ENCODE measurements at regions not wholly inside any gene's neighbourhood (a gene's known extent, or its start where the extent isn't known, plus 50 kb on each side); places are given as distances from the start of the nearest gene placed in this dataset.
A peak's percentile ranks its signal among the peaks of the same experiment; 100 is the strongest.

DNA sequence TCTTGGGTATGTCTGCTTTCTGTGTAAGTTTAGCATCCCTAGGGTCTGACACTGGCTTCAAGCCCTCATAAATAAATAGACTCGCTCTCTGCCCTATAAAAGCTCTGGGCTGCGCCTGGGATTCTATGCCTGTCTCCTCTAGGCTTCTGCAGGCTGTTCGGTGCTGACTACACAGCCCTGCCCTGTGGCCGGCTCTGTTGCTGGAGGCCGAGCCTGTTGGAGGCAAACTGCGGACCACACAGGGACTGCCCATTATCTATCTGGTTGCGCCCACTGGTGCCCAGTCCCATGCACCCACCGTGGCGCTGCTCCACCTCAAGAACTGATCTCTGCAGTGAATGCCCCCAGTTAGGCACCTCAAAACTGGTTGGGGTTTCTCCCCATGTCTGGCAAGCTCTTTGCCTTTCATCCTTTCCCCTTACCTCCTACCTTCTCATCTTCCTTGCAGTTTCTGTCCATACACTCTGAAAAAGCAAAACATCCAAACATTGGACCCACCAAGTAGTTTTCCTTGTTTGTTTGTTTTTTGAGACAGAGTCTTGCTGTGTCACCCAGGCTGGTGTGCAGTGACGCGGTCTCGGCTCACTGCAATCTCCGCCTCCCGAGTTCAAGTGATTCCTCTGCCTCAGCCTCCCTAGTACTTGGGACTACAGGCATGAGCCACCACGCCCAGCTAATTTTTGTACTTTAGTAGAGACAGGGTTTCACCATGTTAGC, 207.2 kb downstream of the ERCC6L2 start:
- no peak overlapping the region for H3K27ac ChIP-seq (ENCODE audit: low read length)
- DNase-seq, result no peak
- no peaks in the 10 kb centered on the region for H3K27me3 ChIP-seq (ENCODE audit: control insufficient read depth, insufficient read depth)
- H3K9me3 ChIP-seq (ENCODE audit: control insufficient read depth, low read length), result no peaks in the 10 kb centered on the region
- ATAC-seq, result no peak
- H3K4me1 ChIP-seq (ENCODE audit: control insufficient read depth, insufficient read depth, low read length), result no peaks in the 10 kb centered on the region
- H3K4me3 ChIP-seq (ENCODE audit: low read length), result no peak overlapping the region
- 83% methylated on average over 15 of the region's 15 CpGs for WGBS
- intact Hi-C loops (cut with DNase I), result no loop called here

DNA sequence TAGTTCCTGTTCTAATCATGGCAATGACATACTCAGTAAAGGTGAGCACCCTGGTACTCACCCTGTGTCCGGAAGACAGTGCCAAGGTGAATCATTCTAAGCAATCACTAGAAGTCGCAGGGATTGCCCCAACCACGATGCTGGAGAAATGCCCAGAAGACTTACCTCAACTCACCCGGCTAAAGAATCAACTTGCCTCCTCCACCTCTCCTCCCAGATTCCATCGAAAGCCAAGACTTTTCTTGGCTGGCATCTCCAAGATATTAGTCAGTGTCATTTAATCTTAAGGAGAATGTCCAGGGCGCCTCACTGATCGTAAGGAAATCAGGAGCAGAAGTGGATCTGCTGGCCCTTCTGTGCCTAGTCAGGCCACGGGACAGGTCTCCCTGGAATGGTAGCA, 204.9 kb downstream of the ERCC6L2 start:
- WGBS, result 79% methylated on average over 8 of the region's 8 CpGs
- Histone ChIP-seq H3K27ac (ENCODE audit: low read length) (no peak overlapping the region), H3K4me1 (ENCODE audit: control insufficient read depth, insufficient read depth, low read length) (no peaks in the 10 kb centered on the region), H3K9me3 (ENCODE audit: control insufficient read depth, low read length) (no peaks in the 10 kb centered on the region), H3K27me3 (ENCODE audit: control insufficient read depth, insufficient read depth) (no peaks in the 10 kb centered on the region), H3K4me3 (ENCODE audit: low read length) (no peak overlapping the region)
- intact Hi-C loops (cut with DNase I), result no loop called here
- ATAC-seq (no peak), DNase-seq (no peak)

DNA sequence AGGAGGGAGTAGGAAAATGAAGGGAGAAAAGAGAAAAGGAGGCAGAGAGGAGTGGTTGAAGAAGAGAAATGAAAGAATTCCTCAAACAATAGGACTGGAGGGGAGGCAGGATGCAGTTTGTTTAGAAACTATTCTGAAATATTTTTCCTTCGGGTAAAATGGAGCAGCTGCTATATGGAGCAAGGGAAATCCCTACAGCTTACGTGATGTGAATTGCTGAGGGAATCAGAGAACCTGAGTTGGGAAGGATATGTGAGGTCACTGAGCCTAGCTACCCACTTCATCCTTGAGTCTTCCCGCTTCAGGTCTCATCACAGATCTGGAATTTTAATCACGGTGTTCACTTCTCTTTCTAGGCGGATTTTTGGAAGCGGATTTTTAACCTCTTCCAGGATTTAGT, 204.3 kb downstream of the ERCC6L2 start:
- H3K27ac ChIP-seq (ENCODE audit: low read length), result no peak overlapping the region
- H3K4me1 ChIP-seq (ENCODE audit: control insufficient read depth, insufficient read depth, low read length), result no peaks in the 10 kb centered on the region
- no peaks in the 10 kb centered on the region for H3K9me3 ChIP-seq (ENCODE audit: control insufficient read depth, low read length)
- ATAC-seq (no peak), DNase-seq (no peak)
- no peaks in the 10 kb centered on the region for H3K27me3 ChIP-seq (ENCODE audit: control insufficient read depth, insufficient read depth)
- intact Hi-C loops (cut with DNase I), result no loop called here
- WGBS, result 73% methylated on average over 6 of the region's 6 CpGs
- H3K4me3 ChIP-seq (ENCODE audit: low read length), result no peak overlapping the region

DNA sequence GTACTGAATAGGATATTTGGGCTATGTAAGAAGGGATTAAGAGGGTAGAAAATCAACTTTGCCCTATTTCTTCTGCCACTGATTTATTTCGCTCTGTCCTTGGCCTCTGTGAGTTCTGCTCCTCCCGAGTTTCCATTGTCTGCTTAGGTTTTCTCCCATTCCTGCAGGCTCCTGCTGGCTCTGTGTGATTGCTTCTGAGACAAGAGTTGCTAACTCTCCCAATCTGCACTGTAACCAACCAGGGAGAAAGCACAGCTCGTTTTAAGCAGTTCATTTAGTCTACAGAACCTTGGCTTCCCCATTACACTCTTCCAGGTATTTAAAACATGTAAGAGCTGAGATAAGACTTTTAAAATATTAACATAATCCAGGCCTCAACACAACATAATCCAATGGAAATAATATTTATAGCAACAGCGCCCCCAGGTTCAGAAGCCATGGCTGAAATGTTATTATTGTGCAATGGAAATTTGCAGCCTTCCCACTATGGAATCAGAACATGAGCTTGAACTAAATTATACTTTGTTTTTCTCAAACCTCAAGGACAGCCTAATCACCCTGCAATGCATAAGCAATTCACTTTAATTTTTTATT, 203.5 kb downstream of the ERCC6L2 start:
- intact Hi-C loops (cut with DNase I), result no loop called here
- WGBS, result 58% methylated on average over 4 of the region's 4 CpGs
- ATAC-seq, result no peak

DNA sequence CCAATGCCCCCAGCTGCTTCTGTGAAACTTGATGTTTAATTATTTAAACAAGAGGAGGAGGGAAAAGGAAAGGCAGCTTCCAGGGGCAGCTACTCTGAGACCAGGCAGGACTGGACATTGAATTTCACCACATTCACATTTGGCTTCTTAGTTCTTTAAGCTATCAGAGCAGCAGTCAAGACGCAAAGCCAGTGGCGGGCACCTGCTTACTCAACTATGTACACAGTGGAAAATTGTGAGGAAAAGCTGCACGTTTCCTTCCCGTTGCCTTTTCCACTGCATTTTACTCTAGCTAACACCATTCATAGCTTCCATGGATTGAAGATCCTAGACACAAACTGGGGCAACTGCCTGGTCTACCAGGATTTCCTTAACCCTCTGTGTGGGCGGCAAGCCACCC, 200.3 kb downstream of the ERCC6L2 start:
- Histone ChIP-seq H3K27ac (ENCODE audit: low read length) (no peak overlapping the region), H3K4me1 (ENCODE audit: control insufficient read depth, insufficient read depth, low read length) (peaks cover 9% of the 10 kb centered on the region), H3K9me3 (ENCODE audit: control insufficient read depth, low read length) (no peaks in the 10 kb centered on the region), H3K27me3 (ENCODE audit: control insufficient read depth, insufficient read depth) (no peaks in the 10 kb centered on the region), H3K4me3 (ENCODE audit: low read length) (no peak overlapping the region)
- intact Hi-C loops (cut with DNase I), result no loop called here
- ATAC-seq (no peak), DNase-seq (no peak)
- WGBS, result 90% methylated on average over 5 of the region's 5 CpGs

More for the DNA sequence above, 203.5 kb downstream of the ERCC6L2 start:
- Histone ChIP-seq H3K27me3 (ENCODE audit: control insufficient read depth, insufficient read depth) (no peaks in the 10 kb centered on the region), H3K4me1 (ENCODE audit: control insufficient read depth, insufficient read depth, low read length) (peaks cover under 1% of the 10 kb centered on the region), H3K9me3 (ENCODE audit: control insufficient read depth, low read length) (no peaks in the 10 kb centered on the region), H3K4me3 (ENCODE audit: low read length) (no peak overlapping the region), H3K27ac (ENCODE audit: low read length) (no peak overlapping the region)
- no peak for DNase-seq

DNA sequence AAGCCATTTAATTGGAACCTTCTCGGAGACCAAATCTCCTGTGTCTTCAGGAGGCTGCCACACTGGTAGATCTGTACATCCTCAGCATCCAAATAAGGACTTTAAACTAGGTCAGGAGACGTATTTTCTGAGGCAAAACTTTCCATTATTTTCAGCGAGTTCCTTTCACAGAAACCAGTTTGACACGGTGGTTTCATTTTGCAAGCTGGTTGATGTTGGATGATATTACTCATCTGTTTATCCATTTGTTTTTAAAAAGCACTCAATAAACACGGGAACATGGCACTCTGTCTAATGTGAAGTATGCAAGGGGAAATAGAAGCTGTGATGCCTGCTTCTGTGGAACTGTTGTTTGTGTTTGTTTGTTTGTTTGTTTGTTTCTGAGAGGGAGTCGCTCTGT, 199.6 kb downstream of the ERCC6L2 start:
- intact Hi-C loops (cut with DNase I), result no loop called here
- WGBS, result 90% methylated on average over 6 of the region's 6 CpGs

DNA sequence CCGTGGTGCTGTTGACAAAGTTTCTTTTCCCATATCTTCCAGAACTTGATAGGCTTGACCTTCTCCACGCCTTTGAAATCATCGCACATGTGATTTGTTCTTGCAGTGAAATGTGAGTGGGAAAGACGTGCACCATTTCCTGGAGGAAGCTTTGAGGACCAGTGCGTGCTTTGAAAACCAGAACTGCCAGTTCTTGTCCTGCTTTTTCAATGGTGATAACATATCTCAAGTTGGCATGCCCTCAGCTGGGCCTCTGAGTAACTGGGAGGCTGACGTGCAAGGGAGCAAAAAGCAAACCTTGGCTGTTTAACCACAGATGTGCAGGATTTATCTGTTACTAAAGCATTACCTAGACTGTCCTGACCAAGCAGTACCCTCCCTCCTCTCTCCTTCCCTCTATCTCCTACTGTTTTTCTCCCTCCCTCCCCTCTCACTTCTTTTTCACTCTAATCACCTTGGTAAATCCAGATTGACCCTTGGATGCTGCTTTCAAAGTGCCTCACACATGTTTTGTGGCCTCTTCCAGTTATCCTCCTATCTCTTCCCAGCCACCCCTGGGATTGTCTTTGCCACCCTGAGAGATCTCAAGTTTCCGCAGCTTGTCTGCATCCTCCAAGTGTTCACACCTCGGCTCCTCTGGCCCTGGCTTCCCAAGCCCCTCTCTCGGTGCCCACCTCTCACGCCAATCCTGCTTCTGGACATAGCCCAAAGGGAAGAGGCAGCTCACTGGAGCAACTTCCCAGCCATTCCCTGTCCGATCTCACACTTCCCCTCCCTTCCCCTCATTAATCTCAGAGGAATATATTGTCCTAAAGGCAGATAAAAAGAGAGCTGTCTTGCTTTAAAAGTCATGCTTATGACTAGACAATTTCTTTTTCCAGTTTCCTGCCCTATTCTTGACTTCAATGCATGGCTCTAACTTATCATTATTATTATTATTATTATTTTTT, 198.3 kb downstream of the ERCC6L2 start:
- Histone ChIP-seq H3K27me3 (ENCODE audit: control insufficient read depth, insufficient read depth) (no peaks in the 10 kb centered on the region), H3K4me3 (ENCODE audit: low read length) (no peak overlapping the region), H3K9me3 (ENCODE audit: control insufficient read depth, low read length) (no peaks in the 10 kb centered on the region), H3K27ac (ENCODE audit: low read length) (no peak overlapping the region), H3K4me1 (ENCODE audit: control insufficient read depth, insufficient read depth, low read length) (peaks cover 9% of the 10 kb centered on the region)
- intact Hi-C loops (cut with DNase I), result no loop called here
- 29% methylated on average over 11 of the region's 11 CpGs for WGBS
- DNase-seq (peak in 2 of 3 donors; percentile 51 to 76), ATAC-seq (peak; percentile 81 to 90)

More for the DNA sequence above, 199.6 kb downstream of the ERCC6L2 start:
- no peak overlapping the region for H3K27ac ChIP-seq (ENCODE audit: low read length)
- peaks cover 9% of the 10 kb centered on the region for H3K4me1 ChIP-seq (ENCODE audit: control insufficient read depth, insufficient read depth, low read length)
- no peaks in the 10 kb centered on the region for H3K9me3 ChIP-seq (ENCODE audit: control insufficient read depth, low read length)
- H3K4me3 ChIP-seq (ENCODE audit: low read length), result no peak overlapping the region
- no peaks in the 10 kb centered on the region for H3K27me3 ChIP-seq (ENCODE audit: control insufficient read depth, insufficient read depth)
- ATAC-seq (no peak), DNase-seq (no peak)

DNA sequence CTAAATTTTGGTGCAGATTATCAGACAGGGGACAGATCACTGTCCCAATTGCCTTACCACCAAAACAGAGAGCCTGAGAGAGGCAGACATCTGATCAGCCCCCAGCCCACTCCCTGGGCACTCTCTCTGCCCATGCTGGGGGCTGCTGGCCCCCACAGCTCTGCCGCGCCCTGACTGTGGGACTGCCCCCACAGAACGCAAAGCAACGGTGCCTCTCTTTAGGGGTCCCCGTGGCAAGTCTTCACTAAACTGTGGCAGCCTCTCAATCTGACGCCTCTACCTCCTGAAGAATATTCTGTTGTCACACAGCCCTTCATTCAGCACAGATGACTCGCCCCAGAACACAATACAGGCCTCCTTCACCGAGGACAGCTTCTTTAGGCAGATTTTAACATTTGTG, 197.4 kb downstream of the ERCC6L2 start:
- H3K27ac ChIP-seq (ENCODE audit: low read length), result no peak overlapping the region
- 90% methylated on average over 8 of the region's 8 CpGs for WGBS

DNA sequence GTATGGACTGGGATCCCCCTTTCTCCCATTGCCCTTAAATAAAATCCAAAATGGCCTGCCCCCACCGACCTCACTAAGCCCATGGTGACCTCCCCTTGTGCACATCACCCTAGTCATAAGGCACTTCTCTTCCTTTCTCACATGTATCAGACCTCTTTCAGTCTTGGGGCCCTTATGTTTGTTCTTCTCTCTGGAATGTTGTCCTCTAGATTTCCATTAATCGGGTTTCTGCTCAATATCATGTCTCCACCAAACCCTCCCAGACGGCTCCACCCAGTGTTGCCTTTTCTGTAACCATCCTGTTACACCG, 196.3 kb downstream of the ERCC6L2 start:
- WGBS, result 83% methylated on average over 4 of the region's 4 CpGs
- no peak overlapping the region for H3K4me3 ChIP-seq (ENCODE audit: low read length)
- H3K27me3 ChIP-seq (ENCODE audit: control insufficient read depth, insufficient read depth), result no peaks in the 10 kb centered on the region
- no peak for ATAC-seq
- H3K4me1 ChIP-seq (ENCODE audit: control insufficient read depth, insufficient read depth, low read length), result peaks cover 9% of the 10 kb centered on the region
- no peak for DNase-seq
- intact Hi-C loops (cut with DNase I), result no loop called here
- H3K9me3 ChIP-seq (ENCODE audit: control insufficient read depth, low read length), result no peaks in the 10 kb centered on the region
- H3K27ac ChIP-seq (ENCODE audit: low read length), result no peak overlapping the region

More for the DNA sequence above, 197.4 kb downstream of the ERCC6L2 start:
- H3K4me3 ChIP-seq (ENCODE audit: low read length), result no peak overlapping the region
- no peak for DNase-seq
- H3K4me1 ChIP-seq (ENCODE audit: control insufficient read depth, insufficient read depth, low read length), result peaks cover 9% of the 10 kb centered on the region
- H3K9me3 ChIP-seq (ENCODE audit: control insufficient read depth, low read length), result no peaks in the 10 kb centered on the region
- ATAC-seq, result no peak
- no peaks in the 10 kb centered on the region for H3K27me3 ChIP-seq (ENCODE audit: control insufficient read depth, insufficient read depth)
- intact Hi-C loops (cut with DNase I), result no loop called here

DNA sequence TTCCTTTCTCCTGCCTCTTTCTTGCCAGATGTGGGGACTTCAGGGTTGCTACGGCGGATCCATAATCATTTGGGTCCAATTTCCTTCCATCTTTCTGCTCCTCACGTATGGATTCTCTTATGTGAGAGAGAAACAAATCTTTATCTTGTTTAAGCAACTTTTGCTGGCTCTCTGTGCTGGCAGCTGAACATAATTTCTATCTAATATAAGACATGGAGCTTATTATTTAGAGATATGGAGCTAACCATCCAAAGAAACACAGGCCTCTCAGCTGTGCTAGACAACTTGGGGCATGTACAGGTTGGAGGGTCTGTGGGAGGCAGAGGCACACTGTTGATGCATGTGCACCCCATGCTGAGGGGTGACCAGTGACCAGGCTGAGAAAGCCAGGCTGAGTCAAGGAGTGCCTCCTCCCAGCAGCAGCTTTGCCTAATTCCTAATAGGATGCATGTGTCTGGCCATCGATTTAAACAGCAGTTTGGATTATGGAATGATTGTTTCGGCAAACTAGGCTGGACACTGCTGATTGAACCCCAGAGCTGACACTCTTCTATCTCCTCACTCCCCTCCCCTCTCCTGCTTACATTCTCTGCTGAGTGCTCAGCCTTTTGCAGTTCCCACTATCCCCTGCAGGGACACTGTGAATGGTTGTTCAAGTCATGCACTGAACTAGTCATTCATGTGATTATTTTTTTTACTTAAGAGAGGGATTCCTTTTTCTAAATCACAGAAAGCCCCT, 195.8 kb downstream of the ERCC6L2 start:
- H3K27me3 ChIP-seq (ENCODE audit: control insufficient read depth, insufficient read depth), result no peaks in the 10 kb centered on the region
- intact Hi-C loops (cut with DNase I), result no loop called here
- 76% methylated on average over 5 of the region's 5 CpGs for WGBS
- no peaks in the 10 kb centered on the region for H3K9me3 ChIP-seq (ENCODE audit: control insufficient read depth, low read length)
- H3K4me3 ChIP-seq (ENCODE audit: low read length), result no peak overlapping the region
- no peak overlapping the region for H3K27ac ChIP-seq (ENCODE audit: low read length)
- DNase-seq, result no peak
- ATAC-seq, result peak in 1 of 2 donors; percentile 36
- peaks cover 9% of the 10 kb centered on the region for H3K4me1 ChIP-seq (ENCODE audit: control insufficient read depth, insufficient read depth, low read length)

All from right cardiac atrium (tissue), 5 donors.